ENCODE measurements at regions not wholly inside any gene's neighbourhood (a gene's known extent, or its start where the extent isn't known, plus 50 kb on each side); places are given as distances from the start of the nearest gene placed in this dataset.
A peak's percentile ranks its signal among the peaks of the same experiment; 100 is the strongest.

- no peak overlapping the region for H3K27ac ChIP-seq
- H3K27me3 ChIP-seq, result no peaks in the 10 kb centered on the region
- DNase-seq, result no peak
- 63 to 80% (median 73%) methylated on average over 1 of the region's 1 CpG for WGBS, 4 donors
- no peaks in the 10 kb centered on the region for H3K36me3 ChIP-seq (replicated peaks in 1 of 2)
- TF ChIP-seq POLR2A (IDR thresholded peaks at IDR 0.05), result no peak
- no peak for TF ChIP-seq CTCF (IDR thresholded peaks at IDR 0.05)
- intact Hi-C loops (cut with DNase I), result no loop called here
- no peak overlapping the region for H3K4me3 ChIP-seq
- no peaks in the 10 kb centered on the region for H3K4me1 ChIP-seq (replicated peaks in 1 of 2)
- no peaks in the 10 kb centered on the region for H3K9me3 ChIP-seq (replicated peaks in 1 of 3)
These were observed 897.0 kb downstream of the SLITRK6 start for GRCh38 chr13:84902243-84902642.

GRCh38 chr13:84896128-84896527 lies 903.1 kb downstream of the SLITRK6 start:
- H3K36me3 ChIP-seq (replicated peaks in 1 of 2), result no peaks in the 10 kb centered on the region
- H3K4me3 ChIP-seq, result no peak overlapping the region
- intact Hi-C loops (cut with DNase I), result loop anchor here in 1 of 2 donors (5.0 kb wide), 1 partner anchor 906 kb away; no protein-coding TSS in a partner anchor
- H3K27ac ChIP-seq, result no peak overlapping the region
- TF ChIP-seq CTCF (IDR thresholded peaks at IDR 0.05), result peak; percentile 43 to 70 (median 61)
- TF ChIP-seq POLR2A (IDR thresholded peaks at IDR 0.05), result no peak
- no peaks in the 10 kb centered on the region for H3K27me3 ChIP-seq
- peak in 5 of 7 donors; percentile 25 to 45 (median 27) for DNase-seq
- no peaks in the 10 kb centered on the region for H3K4me1 ChIP-seq (replicated peaks in 1 of 2)
- H3K9me3 ChIP-seq (replicated peaks in 1 of 3), result no peaks in the 10 kb centered on the region
- 7 to 9% (median 8%) methylated on average over 9 of the region's 9 CpGs for WGBS, 4 donors

GRCh38 chr13:84894749-84895148 lies 904.5 kb downstream of the SLITRK6 start:
- 89 to 93% (median 91%) methylated on average over 13 to 23 of the region's 23 CpGs for WGBS, 4 donors
- DNase-seq, result no peak
- Histone ChIP-seq H3K27me3 (no peaks in the 10 kb centered on the region), H3K36me3 (replicated peaks in 1 of 2) (no peaks in the 10 kb centered on the region), H3K9me3 (replicated peaks in 1 of 3) (no peaks in the 10 kb centered on the region), H3K4me3 (no peak overlapping the region), H3K4me1 (replicated peaks in 1 of 2) (no peaks in the 10 kb centered on the region), H3K27ac (no peak overlapping the region)
- no peak for TF ChIP-seq CTCF (IDR thresholded peaks at IDR 0.05)
- TF ChIP-seq POLR2A (IDR thresholded peaks at IDR 0.05), result no peak
- intact Hi-C loops (cut with DNase I), result loop anchor here (5.0 kb wide), 2 partner anchors 908 to 913 kb away; no protein-coding TSS in a partner anchor

DNA sequence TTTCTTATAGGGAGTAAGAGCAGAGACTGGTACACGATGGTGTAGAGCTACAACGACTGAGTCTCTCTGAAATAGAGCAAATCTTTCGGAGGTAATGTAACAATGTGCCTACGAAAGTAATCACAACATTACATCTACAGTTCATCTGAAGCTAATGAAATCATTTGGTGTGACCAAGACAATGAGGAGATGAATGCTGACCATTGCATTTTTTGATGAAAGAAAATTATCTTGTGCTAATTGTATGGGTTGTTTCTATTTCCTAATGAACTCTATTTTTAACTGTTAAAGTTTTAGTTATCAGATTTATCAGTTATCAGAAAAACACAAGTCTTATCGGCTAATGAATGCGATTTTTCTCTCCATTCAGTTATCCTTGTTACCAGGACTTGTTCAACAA lies 913.4 kb downstream of the SLITRK6 start:
- WGBS, 4 donors, result 79 to 85% (median 81%) methylated on average over 6 of the region's 6 CpGs
- H3K36me3 ChIP-seq (replicated peaks in 1 of 2), result no peaks in the 10 kb centered on the region
- H3K4me1 ChIP-seq (replicated peaks in 1 of 2), result no peaks in the 10 kb centered on the region
- TF ChIP-seq POLR2A (IDR thresholded peaks at IDR 0.05), result no peak
- TF ChIP-seq CTCF (IDR thresholded peaks at IDR 0.05), result no peak
- H3K27ac ChIP-seq, result no peak overlapping the region
- H3K4me3 ChIP-seq, result no peak overlapping the region
- DNase-seq, result no peak
- no peaks in the 10 kb centered on the region for H3K9me3 ChIP-seq (replicated peaks in 1 of 3)
- intact Hi-C loops (cut with DNase I), result no loop called here
- H3K27me3 ChIP-seq, result no peaks in the 10 kb centered on the region

Data from adrenal gland (tissue), 9 donors.